Fibroblast of lung (primary cell): ENCODE measurements at regions not wholly inside any gene's neighbourhood (a gene's known extent, or its start where the extent isn't known, plus 50 kb on each side); places are given as distances from the start of the nearest gene placed in this dataset.

Experiments used
- DNase-seq, 2 donors: peaks; one replicate each; pipeline versions ENCODE4 v3.0.0 to v3.0.0-alpha.2; 2010; ENCODE audit warnings: low read depth in 2 of 2
- H2AFZ ChIP-seq: 2 replicates; pipeline ENCODE4 v1.5.1; 2012; ENCODE audit warnings: low read length, control low read depth, inconsistent platforms
- H3K27ac ChIP-seq: 2 replicates; pipeline ENCODE4 v1.5.1; 2011; ENCODE audit warnings: low read length, control low read depth; ENCODE audit not compliant: insufficient read depth
- H3K27me3 ChIP-seq: 2 replicates; pipeline ENCODE4 v1.5.1; 2011; ENCODE audit warnings: mild to moderate bottlenecking, low read length; ENCODE audit not compliant: control insufficient read depth, insufficient read depth
- H3K36me3 ChIP-seq: 2 replicates; pipeline ENCODE4 v1.5.1; 2011; ENCODE audit warnings: low read length; ENCODE audit not compliant: control insufficient read depth, insufficient read depth
- H3K4me1 ChIP-seq: 2 replicates; pipeline ENCODE4 v1.5.1; 2011; ENCODE audit warnings: low read length; ENCODE audit not compliant: control insufficient read depth, insufficient read depth; ENCODE audit errors: extremely low read depth
- H3K4me2 ChIP-seq: 2 replicates; pipeline ENCODE4 v1.5.1; 2011; ENCODE audit warnings: low read length, control low read depth; ENCODE audit not compliant: insufficient read depth; ENCODE audit errors: extremely low read depth
- H3K4me3 ChIP-seq, 4 experiments: fragments of 200-600 bp in 1 of 4; sonication (generic) in 1 of 4; replicated peaks in 1 of 4; 2 replicates each; pipeline ENCODE4 v1.5.1; 2011 to 2016; ENCODE audit warnings: low read length in 4 of 4, low read depth in 3 of 4, mild to moderate bottlenecking in 3 of 4, control low read depth in 2 of 4, inconsistent platforms in 1 of 4, mixed read lengths in 1 of 4; ENCODE audit not compliant: insufficient read depth in 1 of 4; ENCODE audit errors: control extremely low read depth in 1 of 4
- H3K79me2 ChIP-seq: 2 replicates; pipeline ENCODE4 v1.5.1; 2012; ENCODE audit warnings: mild to moderate bottlenecking, low read length, inconsistent platforms; ENCODE audit not compliant: control insufficient read depth, insufficient read depth
- H3K9ac ChIP-seq: 2 replicates; pipeline ENCODE4 v1.5.1; 2011; ENCODE audit warnings: mild to moderate bottlenecking, low read length, control low read depth; ENCODE audit not compliant: insufficient read depth
- H3K9me3 ChIP-seq: 2 replicates; pipeline ENCODE4 v1.5.1; 2012; ENCODE audit warnings: low read depth, low read length; ENCODE audit not compliant: control insufficient read depth, insufficient read depth
- H4K20me1 ChIP-seq: 2 replicates; pipeline ENCODE4 v1.5.1; 2011; ENCODE audit warnings: low read length; ENCODE audit not compliant: control insufficient read depth, insufficient read depth; ENCODE audit errors: extremely low read depth
- EZH2 ChIP-seq: IDR thresholded peaks from 2 replicates; pipeline ENCODE4 v1.5.1; 2012; ENCODE audit warnings: low read length, control low read depth, mild to moderate bottlenecking; ENCODE audit errors: missing control alignments
- TF ChIP-seq, protein P1 (sequence below), 2 donors: IDR thresholded peaks in 1 of 2; conservative IDR thresholded peaks in 1 of 2; 1 replicate in 1 of 2; 2 replicates in 1 of 2; pipeline ENCODE4 v1.5.1; 2011 to 2012; ENCODE audit warnings: low read length in 2 of 2, control low read depth in 1 of 2, inconsistent platforms in 1 of 2, low read depth in 1 of 2, mild to moderate bottlenecking in 1 of 2

DNA sequence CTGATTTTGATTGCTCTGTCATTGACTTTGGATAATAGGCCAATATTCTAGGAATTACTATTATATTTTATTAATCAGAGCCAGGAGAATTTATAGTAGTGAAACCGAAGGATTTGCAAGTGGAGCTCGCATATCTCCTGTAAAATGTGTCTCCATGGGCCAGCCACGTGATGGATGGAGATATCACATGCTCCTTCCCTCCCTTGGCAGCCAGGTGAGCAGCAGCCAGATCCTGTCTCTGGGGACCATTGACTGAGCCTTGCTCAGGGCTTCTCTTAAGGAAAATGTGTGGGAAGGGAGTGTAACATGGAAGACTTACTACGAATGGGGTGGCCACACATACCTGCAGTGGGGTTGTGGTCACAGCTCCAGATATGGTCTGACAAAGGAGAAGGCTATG is 144.7 kb upstream of the RGMA start:
- no peaks in the 10 kb centered on the region for H3K36me3 ChIP-seq
- H3K4me2 ChIP-seq: no peak overlapping the region
- TF ChIP-seq, protein P1, sequence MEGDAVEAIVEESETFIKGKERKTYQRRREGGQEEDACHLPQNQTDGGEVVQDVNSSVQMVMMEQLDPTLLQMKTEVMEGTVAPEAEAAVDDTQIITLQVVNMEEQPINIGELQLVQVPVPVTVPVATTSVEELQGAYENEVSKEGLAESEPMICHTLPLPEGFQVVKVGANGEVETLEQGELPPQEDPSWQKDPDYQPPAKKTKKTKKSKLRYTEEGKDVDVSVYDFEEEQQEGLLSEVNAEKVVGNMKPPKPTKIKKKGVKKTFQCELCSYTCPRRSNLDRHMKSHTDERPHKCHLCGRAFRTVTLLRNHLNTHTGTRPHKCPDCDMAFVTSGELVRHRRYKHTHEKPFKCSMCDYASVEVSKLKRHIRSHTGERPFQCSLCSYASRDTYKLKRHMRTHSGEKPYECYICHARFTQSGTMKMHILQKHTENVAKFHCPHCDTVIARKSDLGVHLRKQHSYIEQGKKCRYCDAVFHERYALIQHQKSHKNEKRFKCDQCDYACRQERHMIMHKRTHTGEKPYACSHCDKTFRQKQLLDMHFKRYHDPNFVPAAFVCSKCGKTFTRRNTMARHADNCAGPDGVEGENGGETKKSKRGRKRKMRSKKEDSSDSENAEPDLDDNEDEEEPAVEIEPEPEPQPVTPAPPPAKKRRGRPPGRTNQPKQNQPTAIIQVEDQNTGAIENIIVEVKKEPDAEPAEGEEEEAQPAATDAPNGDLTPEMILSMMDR (conservative IDR thresholded peaks at IDR 0.05 in 1 of 2, IDR thresholded peaks at IDR 0.05 in 1 of 2; ENCODE audit: low read depth in 1 of 2, low read length in 2 of 2): no peak
- no peak for TF ChIP-seq EZH2
- no peaks in the 10 kb centered on the region for H3K9me3 ChIP-seq
- no peaks in the 10 kb centered on the region for H3K79me2 ChIP-seq
- H2AFZ ChIP-seq: no peak overlapping the region
- H3K27me3 ChIP-seq: no peaks in the 10 kb centered on the region
- H3K4me3 ChIP-seq: no peak overlapping the region
- DNase-seq: no peak
- no peak overlapping the region for H3K9ac ChIP-seq
- H4K20me1 ChIP-seq: no peaks in the 10 kb centered on the region
- no peaks in the 10 kb centered on the region for H3K4me1 ChIP-seq
- no peak overlapping the region for H3K27ac ChIP-seq

DNA sequence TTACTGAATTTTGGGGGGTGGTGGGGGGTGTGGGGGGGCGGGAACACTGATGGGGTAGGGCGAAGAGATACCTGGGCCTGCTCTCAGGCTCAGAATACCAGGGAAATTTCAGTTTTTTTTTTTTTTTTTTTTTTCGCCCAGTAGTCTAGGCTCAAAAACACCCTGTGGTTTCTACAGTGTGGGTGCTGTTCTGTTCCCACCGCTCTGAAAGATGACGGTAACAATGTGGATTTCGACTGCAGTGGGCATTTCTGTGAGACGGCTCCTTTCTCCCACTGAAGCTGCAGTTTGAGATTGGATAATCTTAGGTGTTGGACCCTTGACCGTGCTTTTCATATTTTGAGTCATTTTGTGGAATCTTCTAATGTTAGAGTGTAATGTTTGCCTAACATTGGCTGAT is 143.8 kb upstream of the RGMA start:
- no peak overlapping the region for H3K4me3 ChIP-seq
- no peak overlapping the region for H3K4me2 ChIP-seq
- H3K27ac ChIP-seq: no peak overlapping the region
- no peaks in the 10 kb centered on the region for H3K36me3 ChIP-seq
- H3K4me1 ChIP-seq: no peaks in the 10 kb centered on the region
- no peaks in the 10 kb centered on the region for H4K20me1 ChIP-seq
- H3K9me3 ChIP-seq: no peaks in the 10 kb centered on the region
- H2AFZ ChIP-seq: no peak overlapping the region
- H3K79me2 ChIP-seq: no peaks in the 10 kb centered on the region
- no peak for DNase-seq
- TF ChIP-seq, protein P1 (conservative IDR thresholded peaks at IDR 0.05 in 1 of 2, IDR thresholded peaks at IDR 0.05 in 1 of 2; ENCODE audit: low read depth in 1 of 2, low read length in 2 of 2): no peak
- no peaks in the 10 kb centered on the region for H3K27me3 ChIP-seq
- no peak overlapping the region for H3K9ac ChIP-seq

DNA sequence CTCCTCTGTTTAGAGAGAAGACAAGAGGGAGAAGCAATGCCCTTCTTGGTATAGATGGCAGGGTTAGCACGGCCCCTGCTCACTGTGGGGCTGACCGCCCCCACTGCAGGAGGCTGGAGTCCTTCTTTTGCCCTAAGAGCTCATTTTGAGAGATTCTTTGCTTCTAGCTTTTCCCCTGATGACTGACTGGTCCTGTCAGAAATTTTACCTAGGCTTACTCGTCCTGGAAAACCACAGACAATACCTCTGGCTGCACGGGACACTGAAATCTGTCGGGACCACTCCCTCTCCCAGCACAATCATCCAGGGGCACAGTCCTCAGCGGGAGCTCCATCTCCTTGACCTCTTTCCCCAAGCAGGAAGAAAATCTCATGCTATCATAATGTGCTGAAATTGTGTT is 143.0 kb upstream of the RGMA start:
- Histone ChIP-seq H2AFZ (no peak overlapping the region), H3K27ac (no peak overlapping the region), H4K20me1 (no peaks in the 10 kb centered on the region), H3K4me3 (no peak overlapping the region), H3K4me1 (no peaks in the 10 kb centered on the region), H3K9me3 (no peaks in the 10 kb centered on the region), H3K36me3 (no peaks in the 10 kb centered on the region), H3K4me2 (no peak overlapping the region), H3K79me2 (no peaks in the 10 kb centered on the region), H3K9ac (no peak overlapping the region), H3K27me3 (no peaks in the 10 kb centered on the region)
- DNase-seq: no peak
- TF ChIP-seq EZH2: no peak
- TF ChIP-seq, protein P1 (conservative IDR thresholded peaks at IDR 0.05 in 1 of 2, IDR thresholded peaks at IDR 0.05 in 1 of 2; ENCODE audit: low read depth in 1 of 2, low read length in 2 of 2): no peak
